ENCODE measurements at regions not wholly inside any gene's neighbourhood (a gene's known extent, or its start where the extent isn't known, plus 50 kb on each side); places are given as distances from the start of the nearest gene placed in this dataset.

- H2AFZ ChIP-seq (ENCODE audit: low read depth, low read length) = no peak overlapping the region
- no peak overlapping the region for H3K9ac ChIP-seq (replicated peaks; ENCODE audit: extremely low read depth, insufficient read depth, low read length)
- no peak for FAIRE-seq
- no peaks in the 10 kb centered on the region for H3K9me3 ChIP-seq (replicated peaks; ENCODE audit: control insufficient read depth, insufficient read depth, low read length)
- dilution Hi-C loops (cut with MboI; ENCODE audit: extremely low pct_ligation_motif_present, low sequenced_read_pairs) (no loop called here), intact Hi-C loops (cut with micrococcal nuclease) (no loop called here)
- H3K27me3 ChIP-seq (ENCODE audit: control insufficient read depth in 2 of 2, insufficient read depth in 2 of 2, low read length in 2 of 2) = no peaks in the 10 kb centered on the region
- BruUV-seq (replicated peaks) = no TSS peak
- H3K36me3 ChIP-seq (ENCODE audit: control insufficient read depth in 2 of 2, extremely low read depth in 1 of 2, insufficient read depth in 2 of 2, low read length in 2 of 2) = no peaks in the 10 kb centered on the region
- H3K9me1 ChIP-seq (replicated peaks; ENCODE audit: control insufficient read depth, extremely low read depth, insufficient read depth, low read length) = no peaks in the 10 kb centered on the region
- CTCF ChIA-PET = interaction anchor here (1.4 kb wide), 1 partner anchor 8 kb away, joined by 4 read pairs; no protein-coding TSS in a partner anchor
- H3K79me2 ChIP-seq (ENCODE audit: control insufficient read depth, insufficient read depth, low read length) = no peaks in the 10 kb centered on the region
- no peak overlapping the region for H3K27ac ChIP-seq (ENCODE audit: insufficient read depth, low read depth, low read length)
- no peak overlapping the region for H3K4me3 ChIP-seq (replicated peaks in 1 of 3; ENCODE audit: insufficient read depth in 1 of 3, low read depth in 1 of 3, low read length in 3 of 3)
- DNase-seq (ENCODE audit: low read depth, low spot score) = no peak
- H3K4me1 ChIP-seq (ENCODE audit: control insufficient read depth, extremely low read depth, insufficient read depth, low read length) = no peaks in the 10 kb centered on the region
- H4K20me1 ChIP-seq (replicated peaks; ENCODE audit: control insufficient read depth, extremely low read depth, insufficient read depth, low read length) = no peaks in the 10 kb centered on the region
- POLR2A ChIA-PET = no interaction called here
- no peak overlapping the region for H3K4me2 ChIP-seq (ENCODE audit: insufficient read depth, low read length)
- no peak for TF ChIP-seq GATA2 (IDR thresholded peaks at IDR 0.05; ENCODE audit: insufficient read depth, insufficient read length, low read depth, low read length)
- TF ChIP-seq JUN (IDR thresholded peaks at IDR 0.05; ENCODE audit: borderline replicate concordance, insufficient read depth, insufficient read length, low read depth) = no peak
- no peak for TF ChIP-seq MYC (IDR thresholded peaks at IDR 0.05; ENCODE audit: low read depth, low read length)
- TF ChIP-seq POLR2A (IDR thresholded peaks at IDR 0.05; ENCODE audit: low read depth, low read length) = no peak
- TF ChIP-seq POLR2AphosphoS5 (IDR thresholded peaks at IDR 0.05; ENCODE audit: insufficient read depth, low read depth, low read length) = no peak
- TF ChIP-seq, protein P1, sequence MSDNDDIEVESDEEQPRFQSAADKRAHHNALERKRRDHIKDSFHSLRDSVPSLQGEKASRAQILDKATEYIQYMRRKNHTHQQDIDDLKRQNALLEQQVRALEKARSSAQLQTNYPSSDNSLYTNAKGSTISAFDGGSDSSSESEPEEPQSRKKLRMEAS (IDR thresholded peaks at IDR 0.05; ENCODE audit: insufficient read depth, insufficient read length) = no peak
- TF ChIP-seq EZH2 (IDR thresholded peaks at IDR 0.05; ENCODE audit: borderline replicate concordance, low read depth, low read length, severe bottlenecking) = no peak
- TF ChIP-seq FOS (IDR thresholded peaks at IDR 0.05; ENCODE audit: borderline replicate concordance, insufficient read depth, low read length) = no peak
These were observed 493.8 kb upstream of the MANEA start for GRCh38 chr6:95083506-95083905.

DNA sequence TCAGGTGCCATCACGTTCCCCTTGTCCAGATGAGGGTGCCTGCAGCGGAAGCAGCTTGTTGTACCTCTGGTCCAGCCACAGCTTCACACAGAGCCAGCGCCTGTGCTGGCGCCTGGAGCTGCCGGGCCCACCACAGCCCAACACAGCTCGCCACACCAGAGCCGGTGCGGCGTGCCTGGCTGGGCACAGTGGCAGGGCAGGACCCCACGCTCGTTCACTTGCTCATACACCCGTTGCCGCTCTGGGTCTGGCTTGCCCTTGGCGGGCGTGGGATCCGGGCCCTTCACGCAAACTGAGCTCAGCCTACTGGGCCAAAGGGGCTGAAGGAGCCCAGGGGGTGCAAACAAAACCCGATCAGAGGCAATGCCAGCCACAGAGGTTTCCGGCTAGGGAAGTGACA is 492.5 kb upstream of the MANEA start:
- intact Hi-C loops (cut with micrococcal nuclease) (no loop called here), dilution Hi-C loops (cut with MboI; ENCODE audit: extremely low pct_ligation_motif_present, low sequenced_read_pairs) (no loop called here)
- H4K20me1 ChIP-seq (replicated peaks; ENCODE audit: control insufficient read depth, extremely low read depth, insufficient read depth, low read length) = no peaks in the 10 kb centered on the region
- H3K36me3 ChIP-seq (ENCODE audit: control insufficient read depth in 2 of 2, extremely low read depth in 1 of 2, insufficient read depth in 2 of 2, low read length in 2 of 2) = no peaks in the 10 kb centered on the region
- TF ChIP-seq POLR2AphosphoS5 (IDR thresholded peaks at IDR 0.05; ENCODE audit: insufficient read depth, low read depth, low read length) = no peak
- TF ChIP-seq MYC (IDR thresholded peaks at IDR 0.05; ENCODE audit: low read depth, low read length) = no peak
- no peak for TF ChIP-seq FOS (IDR thresholded peaks at IDR 0.05; ENCODE audit: borderline replicate concordance, insufficient read depth, low read length)
- no peak for TF ChIP-seq POLR2A (IDR thresholded peaks at IDR 0.05; ENCODE audit: low read depth, low read length)
- TF ChIP-seq CTCF (IDR thresholded peaks at IDR 0.05; ENCODE audit: extremely low read depth in 1 of 2, insufficient read depth in 1 of 2, low read depth in 1 of 2, low read length in 2 of 2) = no peak
- TF ChIP-seq GATA2 (IDR thresholded peaks at IDR 0.05; ENCODE audit: insufficient read depth, insufficient read length, low read depth, low read length) = no peak
- TF ChIP-seq, protein P1 (IDR thresholded peaks at IDR 0.05; ENCODE audit: insufficient read depth, insufficient read length) = no peak
- no peak for TF ChIP-seq EZH2 (IDR thresholded peaks at IDR 0.05; ENCODE audit: borderline replicate concordance, low read depth, low read length, severe bottlenecking)
- TF ChIP-seq JUN (IDR thresholded peaks at IDR 0.05; ENCODE audit: borderline replicate concordance, insufficient read depth, insufficient read length, low read depth) = no peak
- H3K9me1 ChIP-seq (replicated peaks; ENCODE audit: control insufficient read depth, extremely low read depth, insufficient read depth, low read length) = no peaks in the 10 kb centered on the region
- H3K27ac ChIP-seq (ENCODE audit: insufficient read depth, low read depth, low read length) = no peak overlapping the region
- no peak overlapping the region for H3K4me2 ChIP-seq (ENCODE audit: insufficient read depth, low read length)
- ChIA-PET POLR2A (no interaction called here), CTCF (no interaction called here)
- no peaks in the 10 kb centered on the region for H3K9me3 ChIP-seq (replicated peaks; ENCODE audit: control insufficient read depth, insufficient read depth, low read length)
- H3K79me2 ChIP-seq (ENCODE audit: control insufficient read depth, insufficient read depth, low read length) = no peaks in the 10 kb centered on the region
- no peaks in the 10 kb centered on the region for H3K27me3 ChIP-seq (ENCODE audit: control insufficient read depth in 2 of 2, insufficient read depth in 2 of 2, low read length in 2 of 2)
- no peaks in the 10 kb centered on the region for H3K4me1 ChIP-seq (ENCODE audit: control insufficient read depth, extremely low read depth, insufficient read depth, low read length)
- H2AFZ ChIP-seq (ENCODE audit: low read depth, low read length) = no peak overlapping the region
- BruUV-seq (replicated peaks) = no TSS peak
- DNase-seq (ENCODE audit: low read depth, low spot score) = no peak
- no peak for FAIRE-seq
- no peak overlapping the region for H3K9ac ChIP-seq (replicated peaks; ENCODE audit: extremely low read depth, insufficient read depth, low read length)
- no peak overlapping the region for H3K4me3 ChIP-seq (replicated peaks in 1 of 3; ENCODE audit: insufficient read depth in 1 of 3, low read depth in 1 of 3, low read length in 3 of 3)

All from endothelial cell of umbilical vein (primary cell).